ENCODE measurements at regions not wholly inside any gene's neighbourhood (a gene's known extent, or its start where the extent isn't known, plus 50 kb on each side); places are given as distances from the start of the nearest gene placed in this dataset.

DNA sequence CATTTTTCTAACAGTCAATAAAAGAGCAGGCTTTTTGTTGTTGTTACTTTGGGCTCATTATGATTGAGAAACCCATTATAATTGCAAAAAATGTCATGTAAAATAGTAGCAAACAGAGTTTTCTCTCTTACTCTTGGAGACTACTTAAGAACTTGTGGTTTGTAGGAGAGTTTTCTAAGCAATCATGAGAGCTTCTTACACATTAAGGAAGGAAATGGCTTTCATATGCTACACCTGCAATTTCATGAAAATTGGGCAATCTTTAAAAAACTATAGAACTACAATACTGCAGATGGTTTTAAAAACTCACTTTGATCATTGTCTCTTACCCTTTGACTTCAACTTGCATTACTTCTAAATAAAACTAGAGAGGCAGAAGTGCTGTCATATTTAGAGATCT lies 701.8 kb downstream of the ZPLD1 start:
- TF ChIP-seq, protein P1, sequence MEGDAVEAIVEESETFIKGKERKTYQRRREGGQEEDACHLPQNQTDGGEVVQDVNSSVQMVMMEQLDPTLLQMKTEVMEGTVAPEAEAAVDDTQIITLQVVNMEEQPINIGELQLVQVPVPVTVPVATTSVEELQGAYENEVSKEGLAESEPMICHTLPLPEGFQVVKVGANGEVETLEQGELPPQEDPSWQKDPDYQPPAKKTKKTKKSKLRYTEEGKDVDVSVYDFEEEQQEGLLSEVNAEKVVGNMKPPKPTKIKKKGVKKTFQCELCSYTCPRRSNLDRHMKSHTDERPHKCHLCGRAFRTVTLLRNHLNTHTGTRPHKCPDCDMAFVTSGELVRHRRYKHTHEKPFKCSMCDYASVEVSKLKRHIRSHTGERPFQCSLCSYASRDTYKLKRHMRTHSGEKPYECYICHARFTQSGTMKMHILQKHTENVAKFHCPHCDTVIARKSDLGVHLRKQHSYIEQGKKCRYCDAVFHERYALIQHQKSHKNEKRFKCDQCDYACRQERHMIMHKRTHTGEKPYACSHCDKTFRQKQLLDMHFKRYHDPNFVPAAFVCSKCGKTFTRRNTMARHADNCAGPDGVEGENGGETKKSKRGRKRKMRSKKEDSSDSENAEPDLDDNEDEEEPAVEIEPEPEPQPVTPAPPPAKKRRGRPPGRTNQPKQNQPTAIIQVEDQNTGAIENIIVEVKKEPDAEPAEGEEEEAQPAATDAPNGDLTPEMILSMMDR (IDR thresholded peaks at IDR 0.05; ENCODE audit: unreplicated experiment), result no peak
- H3K4me3 Mint-ChIP-seq (ENCODE audit: unreplicated experiment), result no peak overlapping the region
- ChIA-PET CTCF (no interaction called here), POLR2A (no interaction called here)
- H3K27ac Mint-ChIP-seq (ENCODE audit: low read depth, unreplicated experiment), result no peak overlapping the region
- no peaks in the 10 kb centered on the region for H3K9me3 Mint-ChIP-seq (ENCODE audit: unreplicated experiment)
- no TSS peak for BruUV-seq (replicated peaks)
- intact Hi-C loops (cut with micrococcal nuclease), result no loop called here
- no peaks in the 10 kb centered on the region for H3K36me3 Mint-ChIP-seq (ENCODE audit: insufficient read depth, unreplicated experiment)
- no peak for DNase-seq (ENCODE audit: unreplicated experiment)
- H3K4me1 Mint-ChIP-seq (ENCODE audit: insufficient read depth, unreplicated experiment), result no peaks in the 10 kb centered on the region
- H3K27me3 Mint-ChIP-seq (ENCODE audit: insufficient read depth, unreplicated experiment), result peaks cover 35% of the 10 kb centered on the region

- H3K36me3 Mint-ChIP-seq (ENCODE audit: insufficient read depth, unreplicated experiment), result no peaks in the 10 kb centered on the region
Measured at GRCh38 chr3:103137830-103138229, 703.0 kb downstream of the ZPLD1 start.

GRCh38 chr3:103158183-103158582 lies 723.4 kb downstream of the ZPLD1 start:
- DNase-seq (ENCODE audit: unreplicated experiment), result no peak
- H3K36me3 Mint-ChIP-seq (ENCODE audit: insufficient read depth, unreplicated experiment), result no peaks in the 10 kb centered on the region
- ChIA-PET CTCF (no interaction called here), POLR2A (no interaction called here)
- intact Hi-C loops (cut with micrococcal nuclease), result no loop called here
- H3K27me3 Mint-ChIP-seq (ENCODE audit: insufficient read depth, unreplicated experiment), result peaks cover 59% of the 10 kb centered on the region
- TF ChIP-seq, protein P1 (IDR thresholded peaks at IDR 0.05; ENCODE audit: unreplicated experiment), result no peak
- no peaks in the 10 kb centered on the region for H3K9me3 Mint-ChIP-seq (ENCODE audit: unreplicated experiment)
- no TSS peak for BruUV-seq (replicated peaks)
- no peaks in the 10 kb centered on the region for H3K4me1 Mint-ChIP-seq (ENCODE audit: insufficient read depth, unreplicated experiment)
- H3K4me3 Mint-ChIP-seq (ENCODE audit: unreplicated experiment), result no peak overlapping the region
- H3K27ac Mint-ChIP-seq (ENCODE audit: low read depth, unreplicated experiment), result no peak overlapping the region

More at GRCh38 chr3:103137830-103138229, 703.0 kb downstream of the ZPLD1 start:
- intact Hi-C loops (cut with micrococcal nuclease), result no loop called here
- no TSS peak for BruUV-seq (replicated peaks)
- no peak for DNase-seq (ENCODE audit: unreplicated experiment)
- Mint-ChIP-seq H3K27ac (ENCODE audit: low read depth, unreplicated experiment) (no peak overlapping the region), H3K4me1 (ENCODE audit: insufficient read depth, unreplicated experiment) (no peaks in the 10 kb centered on the region), H3K27me3 (ENCODE audit: insufficient read depth, unreplicated experiment) (peaks cover 36% of the 10 kb centered on the region), H3K9me3 (ENCODE audit: unreplicated experiment) (no peaks in the 10 kb centered on the region), H3K4me3 (ENCODE audit: unreplicated experiment) (no peak overlapping the region)
- ChIA-PET POLR2A (no interaction called here), CTCF (interaction anchor here (0.7 kb wide), 2 partner anchors 35 to 313 kb away, joined by 3 read pairs; no protein-coding TSS in a partner anchor)
- TF ChIP-seq, protein P1 (IDR thresholded peaks at IDR 0.05; ENCODE audit: unreplicated experiment), result no peak

DNA sequence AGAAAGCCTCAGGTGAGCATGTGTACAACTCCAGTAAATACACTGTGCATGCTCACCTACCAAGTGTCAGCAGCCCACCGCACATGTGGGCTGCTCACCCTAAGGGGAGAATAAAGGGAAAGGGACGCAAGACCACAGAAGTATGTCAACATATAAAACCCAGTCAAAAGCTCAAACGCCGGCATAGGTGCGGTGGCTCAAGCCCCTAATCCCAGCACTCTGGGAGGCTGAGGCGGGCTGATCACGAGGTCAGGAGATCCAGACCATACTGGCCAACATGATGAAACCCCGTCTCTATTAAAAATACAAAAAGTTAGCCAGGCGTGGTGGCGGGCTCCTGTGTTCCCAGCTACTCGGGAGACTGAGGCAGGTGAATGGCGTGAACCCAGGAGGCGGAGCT lies 732.1 kb downstream of the ZPLD1 start:
- TF ChIP-seq, protein P1 (IDR thresholded peaks at IDR 0.05; ENCODE audit: unreplicated experiment), result no peak
- CTCF ChIA-PET, result no interaction called here
- no peaks in the 10 kb centered on the region for H3K36me3 Mint-ChIP-seq (ENCODE audit: insufficient read depth, unreplicated experiment)
- intact Hi-C loops (cut with micrococcal nuclease), result no loop called here
- no peak overlapping the region for H3K4me3 Mint-ChIP-seq (ENCODE audit: unreplicated experiment)
- peaks cover 25% of the 10 kb centered on the region for H3K27me3 Mint-ChIP-seq (ENCODE audit: insufficient read depth, unreplicated experiment)
- H3K4me1 Mint-ChIP-seq (ENCODE audit: insufficient read depth, unreplicated experiment), result no peaks in the 10 kb centered on the region
- no peaks in the 10 kb centered on the region for H3K9me3 Mint-ChIP-seq (ENCODE audit: unreplicated experiment)
- BruUV-seq (replicated peaks), result no TSS peak
- no peak for DNase-seq (ENCODE audit: unreplicated experiment)
- no peak overlapping the region for H3K27ac Mint-ChIP-seq (ENCODE audit: low read depth, unreplicated experiment)
- POLR2A ChIA-PET, result no interaction called here
